ENCODE measurements at regions not wholly inside any gene's neighbourhood (a gene's known extent, or its start where the extent isn't known, plus 50 kb on each side); places are given as distances from the start of the nearest gene placed in this dataset.

GRCh38 chr4:153109296-153109849 lies 94.9 kb upstream of the TRIM2 start:
- DNase-seq: no peak

GRCh38 chr4:153110739-153111138 lies 93.5 kb upstream of the TRIM2 start:
- no peak for DNase-seq

- no peak for DNase-seq
These were observed 92.7 kb upstream of the TRIM2 start for GRCh38 chr4:153111426-153112040.

GRCh38 chr4:153112041-153112441 lies 92.2 kb upstream of the TRIM2 start:
- DNase-seq: no peak

GRCh38 chr4:153113061-153113837 lies 91.0 kb upstream of the TRIM2 start:
- DNase-seq: no peak

- DNase-seq: no peak
These were observed 90.5 kb upstream of the TRIM2 start for GRCh38 chr4:153113838-153114105.

GRCh38 chr4:153114771-153115321 lies 89.4 kb upstream of the TRIM2 start:
- DNase-seq: no peak

- no peak for DNase-seq
These were observed 88.6 kb upstream of the TRIM2 start for GRCh38 chr4:153115322-153116290.

GRCh38 chr4:153116291-153116680 lies 88.0 kb upstream of the TRIM2 start:
- DNase-seq: no peak

- DNase-seq: no peak
These were observed 87.4 kb upstream of the TRIM2 start for GRCh38 chr4:153116801-153117200.

GRCh38 chr4:153117554-153117953 lies 86.7 kb upstream of the TRIM2 start:
- no peak for DNase-seq

- DNase-seq: no peak
These were observed 84.6 kb upstream of the TRIM2 start for GRCh38 chr4:153119626-153120025.

- no peak for DNase-seq
These were observed 84.0 kb upstream of the TRIM2 start for GRCh38 chr4:153120235-153120634.

GRCh38 chr4:153122855-153123254 lies 81.4 kb upstream of the TRIM2 start:
- DNase-seq: peak; percentile 65

GRCh38 chr4:153126137-153126536 lies 78.1 kb upstream of the TRIM2 start:
- no peak for DNase-seq

- DNase-seq: peak; percentile 91
These were observed 76.3 kb upstream of the TRIM2 start for GRCh38 chr4:153127760-153128494.

GRCh38 chr4:153131596-153131995 lies 72.6 kb upstream of the TRIM2 start:
- DNase-seq: peak; percentile 63

- no peak for DNase-seq
These were observed 67.1 kb upstream of the TRIM2 start for GRCh38 chr4:153137159-153137558.

- no peak for DNase-seq
These were observed 66.3 kb upstream of the TRIM2 start for GRCh38 chr4:153137677-153138630.

GRCh38 chr4:153138736-153139135 lies 65.5 kb upstream of the TRIM2 start:
- DNase-seq: no peak

- no peak for DNase-seq
These were observed 63.9 kb upstream of the TRIM2 start for GRCh38 chr4:153140294-153140693.

All from NCI-H1694 (cell line).